DND-41 (cell line): ENCODE measurements at regions not wholly inside any gene's neighbourhood (a gene's known extent, or its start where the extent isn't known, plus 50 kb on each side); places are given as distances from the start of the nearest gene placed in this dataset.
"Not testable (repeated sequence)": the region's sequence is repeated elsewhere in the genome, so short reads cannot be mapped to it uniquely, and the experiment has no call there.

Experiments used
- EZH2 ChIP-seq: IDR thresholded peaks from 3 replicates; pipeline ENCODE4 v1.6.1; 2012; ENCODE audit warnings: borderline replicate concordance, low read depth, mild to moderate bottlenecking, moderate library complexity, low read length, inconsistent platforms; ENCODE audit not compliant: severe bottlenecking
- TF ChIP-seq, protein P1 (sequence below): IDR thresholded peaks from 2 replicates; pipeline ENCODE4 v1.5.1; 2012; ENCODE audit warnings: borderline replicate concordance, low read length, moderate library complexity, mild to moderate bottlenecking; ENCODE audit not compliant: poor library complexity, severe bottlenecking; ENCODE audit errors: extremely low read depth

DNA sequence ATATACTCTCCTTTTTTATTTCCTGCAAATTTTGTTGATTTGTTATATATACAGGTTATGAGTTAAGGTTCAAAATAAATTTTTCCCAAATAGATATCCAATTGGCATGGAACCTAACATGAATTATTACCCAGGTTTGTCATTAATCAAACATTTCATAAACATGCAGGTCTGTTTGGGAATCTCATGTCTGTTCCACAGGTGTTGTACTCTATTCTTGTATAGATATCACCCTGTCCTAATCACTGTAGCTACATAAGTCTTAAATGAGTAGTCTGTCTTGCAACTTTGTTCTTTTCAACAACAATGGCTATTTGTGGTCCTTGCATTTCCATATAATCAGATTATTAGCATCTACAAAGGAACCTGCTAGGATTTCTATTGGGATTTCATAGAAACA, 121.9 kb downstream of the LIMS4 start:
- TF ChIP-seq EZH2, result not testable (repeated sequence)
- TF ChIP-seq, protein P1, sequence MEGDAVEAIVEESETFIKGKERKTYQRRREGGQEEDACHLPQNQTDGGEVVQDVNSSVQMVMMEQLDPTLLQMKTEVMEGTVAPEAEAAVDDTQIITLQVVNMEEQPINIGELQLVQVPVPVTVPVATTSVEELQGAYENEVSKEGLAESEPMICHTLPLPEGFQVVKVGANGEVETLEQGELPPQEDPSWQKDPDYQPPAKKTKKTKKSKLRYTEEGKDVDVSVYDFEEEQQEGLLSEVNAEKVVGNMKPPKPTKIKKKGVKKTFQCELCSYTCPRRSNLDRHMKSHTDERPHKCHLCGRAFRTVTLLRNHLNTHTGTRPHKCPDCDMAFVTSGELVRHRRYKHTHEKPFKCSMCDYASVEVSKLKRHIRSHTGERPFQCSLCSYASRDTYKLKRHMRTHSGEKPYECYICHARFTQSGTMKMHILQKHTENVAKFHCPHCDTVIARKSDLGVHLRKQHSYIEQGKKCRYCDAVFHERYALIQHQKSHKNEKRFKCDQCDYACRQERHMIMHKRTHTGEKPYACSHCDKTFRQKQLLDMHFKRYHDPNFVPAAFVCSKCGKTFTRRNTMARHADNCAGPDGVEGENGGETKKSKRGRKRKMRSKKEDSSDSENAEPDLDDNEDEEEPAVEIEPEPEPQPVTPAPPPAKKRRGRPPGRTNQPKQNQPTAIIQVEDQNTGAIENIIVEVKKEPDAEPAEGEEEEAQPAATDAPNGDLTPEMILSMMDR, result not testable (repeated sequence)
